Endothelial cell of umbilical vein (primary cell): ENCODE measurements at regions not wholly inside any gene's neighbourhood (a gene's known extent, or its start where the extent isn't known, plus 50 kb on each side); places are given as distances from the start of the nearest gene placed in this dataset.

ENCODE experiments used
- BruUV-seq: library from RNA; stranded (reverse); fragments of 400-500 nt; replicated peaks from 2 replicates; lab custom pipeline; 2021; lab: Mats Ljungman, UMichigan
- CTCF ChIA-PET: fragments of 300-600, 350-600 bp; sonication (Branson Sonifier 250); formaldehyde crosslinking; loops from one replicate; lab custom pipeline; 2021; ENCODE audit warnings: antibody characterized with exemption, inconsistent platforms; lab: Charles Lee
- POLR2A ChIA-PET: fragments of 300-600, 350-600 bp; sonication (Branson Sonifier 250); formaldehyde crosslinking; loops from one replicate; lab custom pipeline; 2021; ENCODE audit warnings: antibody characterized with exemption, inconsistent platforms; lab: Charles Lee
- DNase-seq: peaks from one replicate; pipeline ENCODE4 v3.0.0-alpha.2; 2011; ENCODE audit warnings: low read depth, low spot score
- FAIRE-seq: peaks from 2 replicates; lab custom pipeline; 2011; peaks lifted over from hg19 to GRCh38; lab: Jason Lieb, UNC
- H2AFZ ChIP-seq: 2 replicates; pipeline ENCODE4 v1.6.0; 2012; ENCODE audit warnings: low read depth, low read length, control low read depth, inconsistent platforms
- H3K27ac ChIP-seq: 2 replicates; pipeline ENCODE4 v1.5.1; 2011; ENCODE audit warnings: low read depth, mild to moderate bottlenecking, control low read depth, low read length, moderate library complexity; ENCODE audit not compliant: insufficient read depth
- H3K27me3 ChIP-seq, 2 experiments: 2 replicates each; pipeline versions ENCODE4 v1.6.0 to v1.6.1; 2011; ENCODE audit warnings: low read length in 2 of 2, mixed read lengths in 1 of 2; ENCODE audit not compliant: control insufficient read depth in 2 of 2, insufficient read depth in 2 of 2
- H3K36me3 ChIP-seq, 2 experiments: 2 replicates in 1 of 2; 3 replicates in 1 of 2; pipeline ENCODE4 v1.5.1; 2011; ENCODE audit warnings: low read length in 2 of 2, mild to moderate bottlenecking in 1 of 2, moderate library complexity in 1 of 2; ENCODE audit not compliant: control insufficient read depth in 2 of 2, insufficient read depth in 2 of 2; ENCODE audit errors: extremely low read depth in 1 of 2
- H3K4me1 ChIP-seq: 3 replicates; pipeline ENCODE4 v1.5.1; 2011; ENCODE audit warnings: mild to moderate bottlenecking, low read length; ENCODE audit not compliant: control insufficient read depth, insufficient read depth; ENCODE audit errors: extremely low read depth
- H3K4me2 ChIP-seq: 2 replicates; pipeline ENCODE4 v1.6.1; 2011; ENCODE audit warnings: low read length, control low read depth, mixed read lengths; ENCODE audit not compliant: insufficient read depth
- H3K4me3 ChIP-seq, 3 experiments: fragments of 200-600 bp in 1 of 3; sonication (generic), shearing (Covaris generic) in 1 of 3; replicated peaks in 1 of 3; 2 replicates each; pipeline ENCODE4 v1.5.1; 2011 to 2016; ENCODE audit warnings: control low read depth in 3 of 3, low read length in 3 of 3, mild to moderate bottlenecking in 2 of 3, inconsistent platforms in 1 of 3, low read depth in 1 of 3, moderate library complexity in 1 of 3; ENCODE audit not compliant: insufficient read depth in 1 of 3
- H3K79me2 ChIP-seq: 2 replicates; pipeline ENCODE4 v1.6.0; 2012; ENCODE audit warnings: low read length, inconsistent platforms; ENCODE audit not compliant: control insufficient read depth, insufficient read depth
- H3K9ac ChIP-seq: replicated peaks from 2 replicates; pipeline ENCODE3; 2011; ENCODE audit warnings: low read length, control low read depth; ENCODE audit not compliant: insufficient read depth; ENCODE audit errors: extremely low read depth
- H3K9me1 ChIP-seq: replicated peaks from 3 replicates; pipeline ENCODE4 v1.6.0; 2011; ENCODE audit warnings: mild to moderate bottlenecking, low read length; ENCODE audit not compliant: control insufficient read depth, insufficient read depth; ENCODE audit errors: extremely low read depth
- H3K9me3 ChIP-seq: replicated peaks from 2 replicates; pipeline ENCODE4 v1.5.1; 2012; ENCODE audit warnings: low read length, inconsistent platforms; ENCODE audit not compliant: control insufficient read depth, insufficient read depth
- H4K20me1 ChIP-seq: replicated peaks from 2 replicates; pipeline ENCODE3; 2011; ENCODE audit warnings: mild to moderate bottlenecking, low read length; ENCODE audit not compliant: control insufficient read depth, insufficient read depth; ENCODE audit errors: extremely low read depth
- EZH2 ChIP-seq: IDR thresholded peaks from 2 replicates; pipeline ENCODE4 v1.6.1; 2012; ENCODE audit warnings: borderline replicate concordance, low read depth, mild to moderate bottlenecking, moderate library complexity, low read length, inconsistent platforms; ENCODE audit not compliant: severe bottlenecking
- FOS ChIP-seq: IDR thresholded peaks from 2 replicates; pipeline ENCODE4 v1.6.1; 2011; ENCODE audit warnings: mild to moderate bottlenecking, low read length, moderate library complexity, borderline replicate concordance; ENCODE audit not compliant: insufficient read depth
- GATA2 ChIP-seq: IDR thresholded peaks from 2 replicates; pipeline ENCODE4 v1.7.0; 2011; ENCODE audit warnings: low read depth, mild to moderate bottlenecking, moderate library complexity, mixed read lengths, low read length; ENCODE audit not compliant: insufficient read length, insufficient read depth
- JUN ChIP-seq: IDR thresholded peaks from 2 replicates; pipeline ENCODE4 v1.6.1; 2011; ENCODE audit warnings: borderline replicate concordance, low read depth; ENCODE audit not compliant: insufficient read length, insufficient read depth
- MYC ChIP-seq: IDR thresholded peaks from one replicate; pipeline ENCODE4 v1.6.1; 2011; ENCODE audit warnings: mild to moderate bottlenecking, low read depth, low read length
- POLR2A ChIP-seq: IDR thresholded peaks from 2 replicates; pipeline ENCODE4 v1.6.1; 2012; ENCODE audit warnings: low read depth, mild to moderate bottlenecking, control low read depth, low read length
- POLR2AphosphoS5 ChIP-seq: IDR thresholded peaks from 2 replicates; pipeline ENCODE4 v1.6.1; 2012; ENCODE audit warnings: low read depth, mild to moderate bottlenecking, control low read depth, low read length, moderate library complexity; ENCODE audit not compliant: insufficient read depth
- dilution Hi-C: fragments of 300-500 bp; cut with MboI; formaldehyde crosslinking; loops from one replicate; pipeline ENCODE4 v1.15.0; 2019; ENCODE audit warnings: low sequenced_read_pairs; ENCODE audit not compliant: extremely low pct_ligation_motif_present
- intact Hi-C: fragments of 100-400 bp; cut with micrococcal nuclease; formaldehyde crosslinking; loops from one replicate; pipeline ENCODE4 v1.10.0; 2022
- TF ChIP-seq, protein P1 (sequence below): IDR thresholded peaks from 2 replicates; pipeline ENCODE4 v1.6.1; 2011; ENCODE audit not compliant: insufficient read depth, insufficient read length
- TF ChIP-seq, protein P2 (sequence below), 2 donors: IDR thresholded peaks; 1 replicate in 1 of 2; 2 replicates in 1 of 2; pipeline ENCODE4 v1.5.1; 2011; ENCODE audit warnings: low read length in 2 of 2, mild to moderate bottlenecking in 2 of 2, moderate library complexity in 2 of 2, control low read depth in 1 of 2, inconsistent platforms in 1 of 2, low read depth in 1 of 2; ENCODE audit not compliant: insufficient read depth in 1 of 2; ENCODE audit errors: extremely low read depth in 1 of 2

DNA sequence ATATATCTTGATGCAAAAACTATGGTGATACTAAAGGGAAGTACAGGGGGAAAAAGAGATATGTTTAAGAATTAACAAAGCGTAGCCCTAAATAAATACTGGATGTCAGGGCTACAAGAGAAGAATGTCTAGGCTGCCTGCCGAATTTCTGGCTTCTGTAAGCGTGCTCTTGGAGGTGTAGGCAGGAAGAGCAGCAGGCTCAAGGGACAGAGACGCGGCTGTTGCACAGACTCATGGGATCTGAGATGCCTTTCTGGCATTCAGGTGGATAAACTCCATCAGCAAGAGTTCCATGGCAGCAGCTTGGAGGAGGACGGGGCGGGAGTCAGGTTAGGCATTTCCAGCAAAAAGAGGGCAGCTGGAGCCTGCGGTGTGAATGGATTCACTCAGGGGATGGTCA is 123.2 kb upstream of the TWIST2 start:
- intact Hi-C loops, result no loop called here
- no TSS peak for BruUV-seq
- FAIRE-seq (no peak), DNase-seq (no peak)
- Histone ChIP-seq H3K27me3 (no peaks in the 10 kb centered on the region), H3K27ac (no peak overlapping the region), H3K36me3 (no peaks in the 10 kb centered on the region), H3K4me2 (no peak overlapping the region), H3K4me1 (no peaks in the 10 kb centered on the region), H3K4me3 (no peak overlapping the region), H3K9ac (no peak overlapping the region), H4K20me1 (no peaks in the 10 kb centered on the region), H3K9me1 (no peaks in the 10 kb centered on the region), H3K9me3 (peaks cover 2% of the 10 kb centered on the region), H2AFZ (no peak overlapping the region), H3K79me2 (no peaks in the 10 kb centered on the region)
- TF ChIP-seq JUN (no peak), EZH2 (no peak), FOS (no peak), POLR2A (no peak), POLR2AphosphoS5 (no peak), MYC (no peak)
- TF ChIP-seq, protein P1, sequence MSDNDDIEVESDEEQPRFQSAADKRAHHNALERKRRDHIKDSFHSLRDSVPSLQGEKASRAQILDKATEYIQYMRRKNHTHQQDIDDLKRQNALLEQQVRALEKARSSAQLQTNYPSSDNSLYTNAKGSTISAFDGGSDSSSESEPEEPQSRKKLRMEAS, result no peak
- ChIA-PET POLR2A (no interaction called here), CTCF (no interaction called here)
- dilution Hi-C loops, result no loop called here

DNA sequence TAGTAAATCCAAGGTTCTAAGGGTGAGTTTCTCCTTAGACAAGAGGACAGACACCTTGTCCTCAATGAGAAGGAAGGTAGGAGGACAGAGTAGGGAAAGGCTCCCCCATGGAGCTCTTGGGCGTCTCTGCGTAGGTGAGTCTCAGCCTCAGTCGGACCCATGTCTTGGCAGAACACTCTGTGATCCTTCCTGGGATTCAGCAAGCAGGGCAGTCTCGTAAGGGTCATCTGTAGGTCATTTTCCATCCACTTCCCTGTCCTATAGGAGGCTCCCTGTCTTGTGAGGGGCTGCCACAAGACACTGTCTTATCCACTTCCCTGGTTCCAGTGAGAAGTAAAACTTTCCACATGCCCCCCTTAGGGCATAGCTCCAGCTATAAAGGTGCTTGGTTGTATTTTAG is 122.6 kb upstream of the TWIST2 start:
- Histone ChIP-seq H3K4me3 (no peak overlapping the region), H3K79me2 (no peaks in the 10 kb centered on the region), H3K27me3 (no peaks in the 10 kb centered on the region), H3K9me3 (peaks cover 2% of the 10 kb centered on the region), H3K9me1 (no peaks in the 10 kb centered on the region), H2AFZ (no peak overlapping the region), H3K36me3 (no peaks in the 10 kb centered on the region), H4K20me1 (no peaks in the 10 kb centered on the region), H3K27ac (no peak overlapping the region), H3K4me2 (no peak overlapping the region), H3K9ac (no peak overlapping the region), H3K4me1 (no peaks in the 10 kb centered on the region)
- no peak for TF ChIP-seq MYC
- no peak for TF ChIP-seq FOS
- no peak for TF ChIP-seq JUN
- no peak for TF ChIP-seq EZH2
- no peak for TF ChIP-seq POLR2A
- no peak for TF ChIP-seq POLR2AphosphoS5
- no peak for TF ChIP-seq GATA2
- TF ChIP-seq, protein P1, result no peak
- TF ChIP-seq, protein P2, sequence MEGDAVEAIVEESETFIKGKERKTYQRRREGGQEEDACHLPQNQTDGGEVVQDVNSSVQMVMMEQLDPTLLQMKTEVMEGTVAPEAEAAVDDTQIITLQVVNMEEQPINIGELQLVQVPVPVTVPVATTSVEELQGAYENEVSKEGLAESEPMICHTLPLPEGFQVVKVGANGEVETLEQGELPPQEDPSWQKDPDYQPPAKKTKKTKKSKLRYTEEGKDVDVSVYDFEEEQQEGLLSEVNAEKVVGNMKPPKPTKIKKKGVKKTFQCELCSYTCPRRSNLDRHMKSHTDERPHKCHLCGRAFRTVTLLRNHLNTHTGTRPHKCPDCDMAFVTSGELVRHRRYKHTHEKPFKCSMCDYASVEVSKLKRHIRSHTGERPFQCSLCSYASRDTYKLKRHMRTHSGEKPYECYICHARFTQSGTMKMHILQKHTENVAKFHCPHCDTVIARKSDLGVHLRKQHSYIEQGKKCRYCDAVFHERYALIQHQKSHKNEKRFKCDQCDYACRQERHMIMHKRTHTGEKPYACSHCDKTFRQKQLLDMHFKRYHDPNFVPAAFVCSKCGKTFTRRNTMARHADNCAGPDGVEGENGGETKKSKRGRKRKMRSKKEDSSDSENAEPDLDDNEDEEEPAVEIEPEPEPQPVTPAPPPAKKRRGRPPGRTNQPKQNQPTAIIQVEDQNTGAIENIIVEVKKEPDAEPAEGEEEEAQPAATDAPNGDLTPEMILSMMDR (IDR thresholded peaks at IDR 0.05; ENCODE audit: extremely low read depth in 1 of 2, insufficient read depth in 1 of 2, low read depth in 1 of 2, low read length in 2 of 2), result no peak
- CTCF ChIA-PET, result no interaction called here
- intact Hi-C loops (no loop called here), dilution Hi-C loops (no loop called here)
- POLR2A ChIA-PET, result no interaction called here
- DNase-seq (no peak), FAIRE-seq (no peak)
- BruUV-seq, result no TSS peak
